OCI-LY7 (cell line): ENCODE measurements at regions not wholly inside any gene's neighbourhood (a gene's known extent, or its start where the extent isn't known, plus 50 kb on each side); places are given as distances from the start of the nearest gene placed in this dataset.

ENCODE experiments used
- BruUV-seq: library from RNA; stranded (reverse); fragments of 400-500 nt; replicated peaks from 2 replicates; lab custom pipeline; 2021; lab: Mats Ljungman, UMichigan
- CTCF ChIA-PET: fragments of 300-600 bp; sonication (Branson Sonifier 250); formaldehyde crosslinking; loops from one replicate; lab custom pipeline; 2022; ENCODE audit warnings: antibody characterized with exemption; ENCODE audit not compliant: unreplicated experiment; lab: Charles Lee
- POLR2A ChIA-PET: fragments of 300-600 bp; sonication (Branson Sonifier 250); formaldehyde crosslinking; loops from one replicate; lab custom pipeline; 2022; ENCODE audit warnings: antibody characterized with exemption; lab: Charles Lee
- DNase-seq: peaks from one replicate; pipeline ENCODE4 v3.0.0-alpha.2; 2015; ENCODE audit warnings: low spot score
- H2AFZ ChIP-seq: fragments of 200-600 bp; sonication (generic), shearing (Covaris generic); 2 replicates; pipeline ENCODE4 v1.6.1; 2014; ENCODE audit warnings: mild to moderate bottlenecking, antibody characterized with exemption, low read length, moderate library complexity
- H3K27ac ChIP-seq: fragments of 200-600 bp; sonication (generic); 2 replicates; pipeline ENCODE4 v1.5.1; 2014; ENCODE audit warnings: mixed run types, low read depth, mild to moderate bottlenecking, moderate library complexity, low read length, inconsistent platforms; ENCODE audit not compliant: poor library complexity, severe bottlenecking
- H3K36me3 ChIP-seq: fragments of 200-600 bp; sonication (generic); 2 replicates; pipeline ENCODE4 v1.6.1; 2014; ENCODE audit warnings: mild to moderate bottlenecking, antibody characterized with exemption, low read length, moderate library complexity, mixed read lengths; ENCODE audit not compliant: insufficient read depth
- H3K4me1 ChIP-seq: fragments of 200-600 bp; sonication (generic); 2 replicates; pipeline ENCODE4 v1.5.1; 2014; ENCODE audit warnings: mild to moderate bottlenecking, low read length; ENCODE audit not compliant: insufficient read depth, poor library complexity, severe bottlenecking
- H3K4me2 ChIP-seq: fragments of 200-600 bp; sonication (generic); 2 replicates; pipeline ENCODE4 v1.6.1; 2014; ENCODE audit warnings: mild to moderate bottlenecking, low read length
- H3K4me3 ChIP-seq: fragments of 200-600 bp; sonication (generic); 2 replicates; pipeline ENCODE4 v1.5.1; 2014; ENCODE audit warnings: mild to moderate bottlenecking, low read depth, low read length; ENCODE audit not compliant: poor library complexity, severe bottlenecking
- H3K79me2 ChIP-seq: fragments of 200-600 bp; sonication (generic); 2 replicates; pipeline ENCODE4 v1.6.1; 2016; ENCODE audit warnings: low read depth, mild to moderate bottlenecking, low read length, moderate library complexity, mixed read lengths; ENCODE audit not compliant: insufficient read depth
- H3K9me2 ChIP-seq: fragments of 200-600 bp; sonication (generic); 2 replicates; pipeline ENCODE4 v1.6.1; 2016; ENCODE audit warnings: mild to moderate bottlenecking, low read length, mixed read lengths; ENCODE audit not compliant: insufficient read depth
- H3K9me3 ChIP-seq: fragments of 200-600 bp; sonication (generic); 2 replicates; pipeline ENCODE4 v1.6.1; 2014; ENCODE audit warnings: mild to moderate bottlenecking, mixed run types, low read length, mixed read lengths
- H4K20me1 ChIP-seq: fragments of 200-600 bp; sonication (generic); 2 replicates; pipeline ENCODE4 v1.6.1; 2014; ENCODE audit warnings: mild to moderate bottlenecking, antibody characterized with exemption, low read length, moderate library complexity, mixed read lengths; ENCODE audit not compliant: insufficient read depth
- EZH2phosphoT487 ChIP-seq: fragments of 200-600 bp; sonication (generic); IDR thresholded peaks from 2 replicates; pipeline ENCODE4 v1.6.1; 2018; ENCODE audit warnings: low read depth, borderline replicate concordance, mild to moderate bottlenecking, mixed run types, antibody characterized with exemption, low read length, moderate library complexity, mixed read lengths
- intact Hi-C: fragments of 100-400 bp; cut with micrococcal nuclease; formaldehyde crosslinking; loops from one replicate; pipeline ENCODE4 v1.10.0; 2022; ENCODE audit not compliant: unreplicated experiment
- TF ChIP-seq, protein P1 (sequence below): fragments of 200-600 bp; sonication (generic); conservative IDR thresholded peaks from 2 replicates; pipeline ENCODE4 v1.5.1; 2014; ENCODE audit warnings: mild to moderate bottlenecking, antibody characterized with exemption, low read length, moderate library complexity, mixed read lengths

DNA sequence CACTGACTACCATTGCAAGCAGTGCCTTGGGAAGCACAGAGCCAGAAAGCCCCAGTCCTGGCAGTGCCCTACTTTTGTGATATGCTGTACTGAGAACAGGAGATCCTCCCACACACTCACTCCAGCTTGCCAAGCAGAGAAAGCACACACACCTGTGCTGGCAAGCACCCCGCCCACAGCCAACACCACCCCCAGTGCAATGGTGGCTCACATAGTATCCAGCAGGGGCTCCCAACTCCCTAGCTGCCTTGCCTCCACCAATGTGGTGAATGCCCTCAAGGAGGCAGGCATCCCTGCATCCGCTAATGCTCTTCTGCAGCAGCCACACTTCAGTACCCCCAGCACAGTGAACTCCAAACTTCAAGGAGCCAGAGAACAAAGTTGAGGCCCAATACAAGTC lies 1655.8 kb downstream of the SUCLG1 start:
- POLR2A ChIA-PET = no interaction called here
- intact Hi-C loops = no loop called here

DNA sequence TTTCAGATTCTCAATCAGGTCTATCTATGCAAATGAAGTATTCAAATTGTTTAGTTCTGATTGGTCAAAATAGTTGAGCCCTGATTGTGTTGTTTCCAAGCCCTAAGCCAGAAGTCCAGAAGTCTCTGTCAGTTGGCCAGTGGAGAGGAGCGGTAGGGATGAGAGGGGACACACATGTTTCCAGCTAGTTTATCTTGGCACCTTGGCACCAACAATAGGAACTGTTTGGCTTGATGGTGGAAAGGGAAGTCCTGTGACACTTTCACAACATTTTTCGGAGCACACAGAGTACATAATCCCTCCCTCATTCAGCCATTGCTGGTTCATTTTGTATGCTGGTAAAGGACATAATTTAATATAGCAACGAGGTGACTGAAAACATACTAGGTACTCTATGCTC lies 1661.6 kb downstream of the SUCLG1 start:
- H3K36me3 ChIP-seq = no peaks in the 10 kb centered on the region
- CTCF ChIA-PET = no interaction called here
- intact Hi-C loops = no loop called here
- no peak overlapping the region for H3K27ac ChIP-seq
- no TSS peak for BruUV-seq
- H3K9me2 ChIP-seq = no peaks in the 10 kb centered on the region
- no peak for DNase-seq
- no peak overlapping the region for H3K4me3 ChIP-seq
- H3K9me3 ChIP-seq = 0 out of 2 replicates have a peak, but pooled peaks cover 6% of the 10 kb centered on the region
- no peaks in the 10 kb centered on the region for H4K20me1 ChIP-seq
- no peak overlapping the region for H3K4me2 ChIP-seq
- H3K4me1 ChIP-seq = no peaks in the 10 kb centered on the region
- TF ChIP-seq, protein P1, sequence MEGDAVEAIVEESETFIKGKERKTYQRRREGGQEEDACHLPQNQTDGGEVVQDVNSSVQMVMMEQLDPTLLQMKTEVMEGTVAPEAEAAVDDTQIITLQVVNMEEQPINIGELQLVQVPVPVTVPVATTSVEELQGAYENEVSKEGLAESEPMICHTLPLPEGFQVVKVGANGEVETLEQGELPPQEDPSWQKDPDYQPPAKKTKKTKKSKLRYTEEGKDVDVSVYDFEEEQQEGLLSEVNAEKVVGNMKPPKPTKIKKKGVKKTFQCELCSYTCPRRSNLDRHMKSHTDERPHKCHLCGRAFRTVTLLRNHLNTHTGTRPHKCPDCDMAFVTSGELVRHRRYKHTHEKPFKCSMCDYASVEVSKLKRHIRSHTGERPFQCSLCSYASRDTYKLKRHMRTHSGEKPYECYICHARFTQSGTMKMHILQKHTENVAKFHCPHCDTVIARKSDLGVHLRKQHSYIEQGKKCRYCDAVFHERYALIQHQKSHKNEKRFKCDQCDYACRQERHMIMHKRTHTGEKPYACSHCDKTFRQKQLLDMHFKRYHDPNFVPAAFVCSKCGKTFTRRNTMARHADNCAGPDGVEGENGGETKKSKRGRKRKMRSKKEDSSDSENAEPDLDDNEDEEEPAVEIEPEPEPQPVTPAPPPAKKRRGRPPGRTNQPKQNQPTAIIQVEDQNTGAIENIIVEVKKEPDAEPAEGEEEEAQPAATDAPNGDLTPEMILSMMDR = no peak
- TF ChIP-seq EZH2phosphoT487 = no peak
- H2AFZ ChIP-seq = no peak overlapping the region
- POLR2A ChIA-PET = interaction anchor here (0.6 kb wide), 1 partner anchor 120 kb away, joined by 3 read pairs; no protein-coding TSS in a partner anchor
- H3K79me2 ChIP-seq = no peaks in the 10 kb centered on the region

More for the DNA sequence above, 1655.8 kb downstream of the SUCLG1 start:
- H3K4me2 ChIP-seq = no peak overlapping the region
- TF ChIP-seq EZH2phosphoT487 = no peak
- TF ChIP-seq, protein P1 = no peak
- H3K4me1 ChIP-seq = no peaks in the 10 kb centered on the region
- no peaks in the 10 kb centered on the region for H4K20me1 ChIP-seq
- CTCF ChIA-PET = no interaction called here
- H2AFZ ChIP-seq = no peak overlapping the region
- H3K79me2 ChIP-seq = no peaks in the 10 kb centered on the region
- no peak overlapping the region for H3K4me3 ChIP-seq
- H3K9me3 ChIP-seq = no peaks in the 10 kb centered on the region
- H3K36me3 ChIP-seq = no peaks in the 10 kb centered on the region
- no peak overlapping the region for H3K27ac ChIP-seq
- BruUV-seq = no TSS peak
- no peak for DNase-seq
- H3K9me2 ChIP-seq = no peaks in the 10 kb centered on the region

GRCh38 chr2:82796132-82796531 lies 1662.9 kb downstream of the SUCLG1 start:
- TF ChIP-seq, protein P1 = no peak
- TF ChIP-seq EZH2phosphoT487 = no peak
- Histone ChIP-seq H3K27ac (no peak overlapping the region), H3K4me2 (no peak overlapping the region), H3K9me3 (0 out of 2 replicates have a peak, but pooled peaks cover 6% of the 10 kb centered on the region), H3K36me3 (no peaks in the 10 kb centered on the region), H4K20me1 (no peaks in the 10 kb centered on the region), H3K79me2 (no peaks in the 10 kb centered on the region), H3K9me2 (no peaks in the 10 kb centered on the region), H2AFZ (no peak overlapping the region), H3K4me1 (no peaks in the 10 kb centered on the region), H3K4me3 (no peak overlapping the region)
- no TSS peak for BruUV-seq
- POLR2A ChIA-PET = no interaction called here
- CTCF ChIA-PET = no interaction called here
- no peak for DNase-seq
- intact Hi-C loops = no loop called here
